Naive thymus-derived CD8-positive, alpha-beta T cell (primary cell): ENCODE measurements at regions not wholly inside any gene's neighbourhood (a gene's known extent, or its start where the extent isn't known, plus 50 kb on each side); places are given as distances from the start of the nearest gene placed in this dataset.
A peak's percentile ranks its signal among the peaks of the same experiment; 100 is the strongest.

ENCODE experiments used
- ATAC-seq, 2 donors: fragments of 150-1000 bp; cut with Tn5 transposase in 1 of 2; sonication (Bioruptor Pico), chemical (Tn5 transposase) in 1 of 2; 1 replicate in 1 of 2; 2 replicates in 1 of 2; pipeline ENCODE4 v1.10.0; 2021; ENCODE audit warnings: mild to moderate bottlenecking in 2 of 2, moderate library complexity in 2 of 2
- POLR2A ChIA-PET: fragments of 350-600 bp; sonication (Branson Sonifier 250); formaldehyde crosslinking; loops from one replicate; lab custom pipeline; 2021; ENCODE audit warnings: antibody characterized with exemption; lab: Charles Lee
- DNase-seq, 10 donors: peaks; one replicate each; pipeline versions ENCODE4 v3.0.0 to v3.0.0-alpha.2; 2020 to 2022
- H3K27ac Mint-ChIP-seq, 10 donors: one replicate each; pipeline ENCODE4 v1.8.0; 2020 to 2022; ENCODE audit warnings: mild to moderate bottlenecking in 10 of 10, mixed read lengths in 10 of 10, moderate library complexity in 4 of 10, inconsistent platforms in 1 of 10
- H3K27me3 Mint-ChIP-seq, 5 donors: one replicate each; pipeline ENCODE4 v1.8.0; 2021 to 2022; ENCODE audit warnings: mixed read lengths in 5 of 5
- H3K36me3 Mint-ChIP-seq, 3 donors: one replicate each; pipeline ENCODE4 v1.8.0; 2020 to 2022; ENCODE audit warnings: mixed read lengths in 3 of 3, mild to moderate bottlenecking in 2 of 3, inconsistent platforms in 1 of 3
- H3K4me1 Mint-ChIP-seq, 4 donors: one replicate each; pipeline ENCODE4 v1.8.0; 2021 to 2022; ENCODE audit warnings: mixed read lengths in 4 of 4
- H3K4me3 Mint-ChIP-seq, 10 donors: one replicate each; pipeline ENCODE4 v1.8.0; 2020 to 2022; ENCODE audit warnings: mild to moderate bottlenecking in 10 of 10, mixed read lengths in 10 of 10, moderate library complexity in 6 of 10, inconsistent platforms in 1 of 10
- H3K9me3 Mint-ChIP-seq, 9 donors: one replicate each; pipeline ENCODE4 v1.8.0; 2020 to 2022; ENCODE audit warnings: mixed read lengths in 9 of 9, mild to moderate bottlenecking in 3 of 9, inconsistent platforms in 1 of 9, moderate library complexity in 1 of 9

GRCh38 chr1:77632216-77632615, 50.2 kb downstream of the ZZZ3 start:
- H3K36me3 Mint-ChIP-seq: peaks cover 4 to 78% (median 29%) of the 10 kb centered on the region in 3 donors

GRCh38 chr1:77631751-77632150, 50.7 kb downstream of the ZZZ3 start:
- DNase-seq: no peak
- peaks cover 4 to 78% (median 31%) of the 10 kb centered on the region in 3 donors for H3K36me3 Mint-ChIP-seq

More at GRCh38 chr1:77632216-77632615, 50.2 kb downstream of the ZZZ3 start:
- Mint-ChIP-seq H3K27me3 (no peaks in the 10 kb centered on the region), H3K4me3 (no peak overlapping the region), H3K9me3 (no peaks in the 10 kb centered on the region), H3K4me1 (peaks cover 3 to 14% (median 8%) of the 10 kb centered on the region in 4 donors), H3K27ac (peak overlapping the region in 1 of 10 donors; percentile 27)
- ATAC-seq (no peak), DNase-seq (no peak)
- POLR2A ChIA-PET: no interaction called here

DNA sequence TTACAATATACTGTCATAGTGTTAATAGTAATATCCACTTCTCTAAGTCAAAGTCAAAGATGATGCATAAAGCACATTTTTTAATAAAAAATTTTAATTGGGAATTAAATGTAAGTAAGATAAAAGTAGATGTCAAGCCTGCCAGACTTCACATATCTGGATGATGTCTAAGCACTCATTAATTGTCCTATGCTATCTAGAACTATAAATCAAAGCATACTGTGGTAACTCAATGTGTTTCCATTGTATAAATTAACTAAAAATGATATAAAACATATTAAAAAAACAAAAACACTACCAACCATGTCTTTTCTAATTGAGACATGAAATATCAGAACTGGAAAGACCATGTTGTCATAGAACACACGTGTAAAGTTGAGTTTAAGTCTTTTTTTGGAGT, 51.2 kb downstream of the ZZZ3 start:
- Mint-ChIP-seq H3K9me3 (no peaks in the 10 kb centered on the region), H3K36me3 (peaks cover 4 to 82% (median 35%) of the 10 kb centered on the region in 3 donors), H3K27ac (no peak overlapping the region), H3K4me1 (peaks cover 3 to 14% (median 8%) of the 10 kb centered on the region in 4 donors), H3K4me3 (no peak overlapping the region), H3K27me3 (no peaks in the 10 kb centered on the region)
- DNase-seq (no peak), ATAC-seq (no peak)
- POLR2A ChIA-PET: no interaction called here

More at GRCh38 chr1:77631751-77632150, 50.7 kb downstream of the ZZZ3 start:
- Mint-ChIP-seq H3K4me3 (no peak overlapping the region), H3K9me3 (no peaks in the 10 kb centered on the region), H3K27me3 (no peaks in the 10 kb centered on the region), H3K27ac (no peak overlapping the region), H3K4me1 (peaks cover 3 to 14% (median 8%) of the 10 kb centered on the region in 4 donors)
- ATAC-seq: no peak
- POLR2A ChIA-PET: no interaction called here

GRCh38 chr1:77627978-77628570, 54.4 kb downstream of the ZZZ3 start:
- ATAC-seq (no peak), DNase-seq (no peak)
- Mint-ChIP-seq H3K4me1 (peaks cover 3 to 16% (median 14%) of the 10 kb centered on the region in 4 donors), H3K4me3 (no peak overlapping the region), H3K27me3 (no peaks in the 10 kb centered on the region), H3K36me3 (peaks cover 3 to 87% (median 41%) of the 10 kb centered on the region in 3 donors), H3K27ac (peak overlapping the region in 1 of 10 donors; percentile 43), H3K9me3 (no peaks in the 10 kb centered on the region)
- POLR2A ChIA-PET: no interaction called here

GRCh38 chr1:77625250-77625649, 57.2 kb downstream of the ZZZ3 start:
- Mint-ChIP-seq H3K36me3 (peaks cover 5 to 76% (median 37%) of the 10 kb centered on the region in 3 donors), H3K27ac (peak overlapping the region in 2 of 10 donors; percentile 8 to 40), H3K4me3 (no peak overlapping the region), H3K27me3 (no peaks in the 10 kb centered on the region), H3K4me1 (peaks cover 5 to 13% (median 12%) of the 10 kb centered on the region in 4 donors), H3K9me3 (no peaks in the 10 kb centered on the region)
- DNase-seq: no peak
- no peak for ATAC-seq
- POLR2A ChIA-PET: no interaction called here

DNA sequence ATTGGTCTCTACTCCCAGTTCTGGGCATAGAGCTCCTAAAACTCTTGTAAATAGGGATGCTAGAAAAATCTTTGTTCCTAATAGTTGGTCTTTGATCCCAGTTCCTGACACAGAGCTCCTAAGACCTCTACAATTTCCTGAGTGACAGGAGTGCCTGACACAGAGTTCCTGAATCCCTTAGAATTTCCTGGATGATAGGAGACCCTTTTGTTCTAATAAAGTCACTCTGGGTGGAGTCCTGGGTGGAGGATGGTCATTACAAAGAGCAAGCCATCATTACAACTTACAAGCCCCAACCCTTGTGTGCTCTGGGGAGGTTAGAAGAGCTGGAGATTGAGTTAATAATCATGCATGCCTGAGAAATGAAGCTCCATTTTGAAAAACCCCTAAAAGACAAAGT, 58.4 kb downstream of the ZZZ3 start:
- Mint-ChIP-seq H3K9me3 (no peaks in the 10 kb centered on the region), H3K27me3 (no peaks in the 10 kb centered on the region), H3K36me3 (peaks cover 7 to 70% (median 37%) of the 10 kb centered on the region in 3 donors), H3K27ac (peak overlapping the region in 1 of 10 donors; percentile 34), H3K4me1 (peaks cover 8 to 18% (median 16%) of the 10 kb centered on the region in 4 donors), H3K4me3 (no peak overlapping the region)
- POLR2A ChIA-PET: no interaction called here
- ATAC-seq: no peak
- no peak for DNase-seq

DNA sequence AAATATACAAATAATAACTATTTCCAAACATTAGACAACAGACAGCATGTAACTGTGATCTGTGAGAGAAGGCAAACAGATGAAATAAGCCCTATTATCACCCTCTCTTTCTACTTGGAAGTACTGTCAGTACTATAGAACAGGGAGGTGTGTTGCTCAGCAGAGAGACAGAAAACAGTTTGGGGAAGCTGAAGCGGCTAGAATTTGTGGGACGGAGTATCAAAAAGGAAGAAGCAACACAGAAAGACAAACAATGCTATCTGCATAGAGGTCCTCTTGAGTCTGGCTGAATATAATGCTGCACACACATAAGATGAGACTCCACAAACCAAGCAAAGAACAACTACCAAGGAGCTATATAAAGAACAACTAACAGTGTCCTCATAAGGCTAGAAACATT, 59.4 kb downstream of the ZZZ3 start:
- DNase-seq (no peak), ATAC-seq (no peak)
- Mint-ChIP-seq H3K4me3 (no peak overlapping the region), H3K4me1 (peaks cover 8 to 18% (median 15%) of the 10 kb centered on the region in 4 donors), H3K36me3 (peaks cover 7 to 66% (median 46%) of the 10 kb centered on the region in 3 donors), H3K27ac (peak overlapping the region in 2 of 10 donors; percentile 1 to 3), H3K27me3 (no peaks in the 10 kb centered on the region), H3K9me3 (no peaks in the 10 kb centered on the region)
- POLR2A ChIA-PET: no interaction called here

DNA sequence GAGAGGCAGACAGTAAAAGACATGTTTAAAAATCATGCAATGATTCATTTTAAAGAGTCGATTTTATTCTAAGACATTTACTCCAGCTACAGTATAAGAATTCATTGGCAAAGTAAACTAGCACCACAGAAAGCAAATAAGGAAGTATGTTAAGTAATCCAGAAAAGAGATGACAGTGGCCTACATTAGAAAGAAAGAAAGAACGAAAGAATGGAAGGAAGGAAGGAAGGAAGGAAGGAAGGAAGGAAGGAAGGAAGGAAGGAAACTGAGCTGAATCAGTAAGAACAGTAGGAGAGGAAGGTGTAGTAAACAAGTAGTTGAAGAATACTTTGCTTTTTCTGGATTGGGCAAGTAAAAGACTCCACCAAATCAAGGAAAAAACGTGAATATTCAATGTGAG, 62.2 kb downstream of the ZZZ3 start:
- Mint-ChIP-seq H3K27me3 (no peaks in the 10 kb centered on the region), H3K9me3 (no peaks in the 10 kb centered on the region), H3K4me1 (peaks cover 8 to 25% (median 13%) of the 10 kb centered on the region in 4 donors), H3K4me3 (peak overlapping the region in 1 of 10 donors; percentile 30), H3K36me3 (peaks cover 7 to 59% (median 47%) of the 10 kb centered on the region in 3 donors), H3K27ac (peak overlapping the region in 4 of 10 donors; percentile 3 to 65 (median 16))
- POLR2A ChIA-PET: no interaction called here
- ATAC-seq (no peak), DNase-seq (no peak)

- H3K4me3 Mint-ChIP-seq: no peak overlapping the region
- peaks cover 4 to 12% (median 4%) of the 10 kb centered on the region in 4 donors for H3K4me1 Mint-ChIP-seq
- no peak for ATAC-seq
- H3K36me3 Mint-ChIP-seq: peaks cover 29 to 62% (median 54%) of the 10 kb centered on the region in 3 donors
- POLR2A ChIA-PET: no interaction called here
- H3K27ac Mint-ChIP-seq: no peak overlapping the region
- no peak for DNase-seq
- no peaks in the 10 kb centered on the region for H3K27me3 Mint-ChIP-seq
- peaks cover 12 to 37% (median 23%) of the 10 kb centered on the region in 9 donors for H3K9me3 Mint-ChIP-seq
These were observed 68.4 kb downstream of the ZZZ3 start for GRCh38 chr1:77614037-77614436.
